SK-N-SH (cell line): ENCODE measurements at regions not wholly inside any gene's neighbourhood (a gene's known extent, or its start where the extent isn't known, plus 50 kb on each side); places are given as distances from the start of the nearest gene placed in this dataset.

Source experiments
- CTCF ChIA-PET: fragments of 300-600, 350-600 bp; formaldehyde crosslinking; extraction: SDS; loops from one replicate; lab custom pipeline; 2021; lab: Yijun Ruan, JAX
- POLR2A ChIA-PET: fragments of 350-600 bp; sonication (Branson Sonifier 250); formaldehyde crosslinking; extraction: SDS; loops from one replicate; lab custom pipeline; 2020; ENCODE audit warnings: antibody characterized with exemption, inconsistent platforms; lab: Yijun Ruan, JAX
- DNase-seq: peaks from one replicate; pipeline ENCODE4 v3.0.0; 2012
- H2AFZ ChIP-seq: fragments of 200-600 bp; sonication (generic); 2 replicates; pipeline ENCODE4 v1.8.1; 2016; ENCODE audit warnings: antibody characterized with exemption, mild to moderate bottlenecking, low read depth
- H3F3A ChIP-seq: fragments of 200-600 bp; sonication (generic); replicated peaks from 2 replicates; pipeline ENCODE3; 2016; ENCODE audit warnings: antibody characterized with exemption, mild to moderate bottlenecking; ENCODE audit not compliant: insufficient read depth
- H3K27ac ChIP-seq, 2 experiments: fragments of 200-500 bp in 1 of 2; fragments of 200-600 bp in 1 of 2; sonication (Bioruptor generic) in 1 of 2; sonication (generic), shearing (Covaris generic) in 1 of 2; 2 replicates each; pipeline versions ENCODE4 v1.5.1 to v1.6.1; 2014 to 2016; ENCODE audit warnings: low read depth in 2 of 2, inconsistent platforms in 1 of 2, low read length in 1 of 2, mild to moderate bottlenecking in 1 of 2, mixed read lengths in 1 of 2
- H3K27me3 ChIP-seq: fragments of 200-600 bp; sonication (generic), shearing (Covaris generic); 2 replicates; pipeline ENCODE4 v1.6.1; 2016; ENCODE audit warnings: mixed run types; ENCODE audit not compliant: insufficient read depth
- H3K36me3 ChIP-seq, 2 experiments: fragments of 200-500 bp in 1 of 2; fragments of 200-600 bp in 1 of 2; sonication (Bioruptor generic) in 1 of 2; sonication (generic) in 1 of 2; replicated peaks in 1 of 2; 2 replicates each; pipeline versions ENCODE3 to v1.5.1; 2014 to 2016; ENCODE audit warnings: low read length in 1 of 2, mild to moderate bottlenecking in 1 of 2; ENCODE audit not compliant: insufficient read depth in 2 of 2, control insufficient read depth in 1 of 2
- H3K4me1 ChIP-seq, 2 experiments: fragments of 200-500 bp in 1 of 2; fragments of 200-600 bp in 1 of 2; sonication (Bioruptor generic) in 1 of 2; sonication (generic), shearing (Covaris generic) in 1 of 2; 2 replicates each; pipeline versions ENCODE4 v1.5.1 to v1.6.1; 2014 to 2016; ENCODE audit warnings: low read depth in 1 of 2, low read length in 1 of 2, mixed run types in 1 of 2; ENCODE audit not compliant: insufficient read depth in 2 of 2, control insufficient read depth in 1 of 2
- H3K4me2 ChIP-seq: fragments of 200-600 bp; sonication (generic), shearing (Covaris generic); 2 replicates; pipeline ENCODE4 v1.6.1; 2017; ENCODE audit warnings: mixed run types
- H3K4me3 ChIP-seq, 2 experiments: fragments of 200-500 bp in 1 of 2; fragments of 200-600 bp in 1 of 2; sonication (Bioruptor generic) in 1 of 2; sonication (generic), shearing (Covaris generic) in 1 of 2; 2 replicates each; pipeline versions ENCODE4 v1.5.1 to v1.8.1; 2014 to 2016; ENCODE audit warnings: low read depth in 2 of 2, inconsistent platforms in 1 of 2, low read length in 1 of 2, mild to moderate bottlenecking in 1 of 2, mixed read lengths in 1 of 2, moderate library complexity in 1 of 2
- H3K79me2 ChIP-seq: fragments of 200-600 bp; sonication (generic); 2 replicates; pipeline ENCODE4 v1.8.1; 2017; ENCODE audit warnings: mild to moderate bottlenecking; ENCODE audit not compliant: insufficient read depth
- H3K9ac ChIP-seq: fragments of 200-600 bp; sonication (generic); 2 replicates; pipeline ENCODE4 v1.6.1; 2017; ENCODE audit warnings: mixed run types
- H3K9me2 ChIP-seq: fragments of 200-600 bp; sonication (generic); 2 replicates; pipeline ENCODE4 v1.6.1; 2017; ENCODE audit warnings: mixed run types
- H3K9me3 ChIP-seq: fragments of 200-600 bp; sonication (generic); 2 replicates; pipeline ENCODE4 v1.6.1; 2017; ENCODE audit warnings: mixed run types, mild to moderate bottlenecking, moderate library complexity
- H4K20me1 ChIP-seq: fragments of 200-600 bp; sonication (generic); 2 replicates; pipeline ENCODE4 v1.6.1; 2017; ENCODE audit warnings: mild to moderate bottlenecking, mixed run types; ENCODE audit not compliant: insufficient read depth
- EZH2phosphoT487 ChIP-seq: fragments of 200-600 bp; sonication (generic); IDR thresholded peaks from 2 replicates; pipeline ENCODE4 v1.6.1; 2017; ENCODE audit warnings: low read depth, mixed run types, mild to moderate bottlenecking, antibody characterized with exemption, moderate library complexity, borderline replicate concordance
- GABPA ChIP-seq: IDR thresholded peaks from 2 replicates; pipeline ENCODE4 v1.4.0; 2012; ENCODE audit warnings: low read depth, mild to moderate bottlenecking
- JUND ChIP-seq: IDR thresholded peaks from 2 replicates; pipeline ENCODE4 v1.4.0; 2012
- MEF2A ChIP-seq: IDR thresholded peaks from 2 replicates; pipeline ENCODE4 v1.4.0; 2012; ENCODE audit warnings: low read depth, borderline replicate concordance
- NFIC ChIP-seq: IDR thresholded peaks from 2 replicates; pipeline ENCODE4 v1.4.0; 2012; ENCODE audit warnings: borderline replicate concordance
- NRF1 ChIP-seq: IDR thresholded peaks from 2 replicates; pipeline ENCODE4 v1.6.1; 2012; ENCODE audit warnings: low read depth, mild to moderate bottlenecking, low read length
- POLR2AphosphoS5 ChIP-seq: IDR thresholded peaks from 2 replicates; pipeline ENCODE4 v1.6.1; 2012; ENCODE audit warnings: low read depth, low read length
- RAD21 ChIP-seq: IDR thresholded peaks from 2 replicates; pipeline ENCODE4 v1.6.1; 2012; ENCODE audit warnings: mild to moderate bottlenecking, low read length
- REST ChIP-seq: IDR thresholded peaks from 2 replicates; pipeline ENCODE4 v1.6.1; 2012; ENCODE audit warnings: mild to moderate bottlenecking, low read depth, low read length, moderate library complexity
- RXRA ChIP-seq: IDR thresholded peaks from 2 replicates; pipeline ENCODE4 v1.4.0; 2012; ENCODE audit warnings: low read depth, mild to moderate bottlenecking, borderline replicate concordance
- SMC3 ChIP-seq: IDR thresholded peaks from 2 replicates; pipeline ENCODE4 v1.6.1; 2012; ENCODE audit warnings: low read depth, low read length, improper control_type of control experiment
- TEAD4 ChIP-seq: IDR thresholded peaks from 2 replicates; pipeline ENCODE4 v1.4.0; 2012; ENCODE audit warnings: mild to moderate bottlenecking, borderline replicate concordance; ENCODE audit not compliant: insufficient read depth
- USF2 ChIP-seq: fragments of 150-350 bp; IDR thresholded peaks from 2 replicates; pipeline ENCODE4 v1.6.1; 2017; ENCODE audit warnings: antibody characterized with exemption, low read length, low read depth, borderline replicate concordance
- WGBS: methylation state at CpG from one replicate; pipeline ENCODE4 v1.1.6; 2017; ENCODE audit warnings: low lambda C conversion rate; 5-methylcytosine and 5-hydroxymethylcytosine counted together

GRCh38 chr10:124231168-124232155, 138.1 kb upstream of the CHST15 start:
- H3K9me2 ChIP-seq: no peaks in the 10 kb centered on the region
- H4K20me1 ChIP-seq: no peaks in the 10 kb centered on the region
- TF ChIP-seq USF2: no peak
- TF ChIP-seq MEF2A: no peak
- no peak for TF ChIP-seq JUND
- no peak for TF ChIP-seq REST
- TF ChIP-seq RXRA: no peak
- no peak for TF ChIP-seq TEAD4
- TF ChIP-seq RAD21: no peak
- no peak for TF ChIP-seq NFIC
- TF ChIP-seq EZH2phosphoT487: no peak
- TF ChIP-seq SMC3: no peak
- no peak for TF ChIP-seq POLR2AphosphoS5
- no peak for TF ChIP-seq NRF1
- no peak for TF ChIP-seq GABPA
- H3K27ac ChIP-seq: no peak overlapping the region
- no peak overlapping the region for H3K9ac ChIP-seq
- no peaks in the 10 kb centered on the region for H3F3A ChIP-seq
- H3K4me3 ChIP-seq: no peak overlapping the region
- no peaks in the 10 kb centered on the region for H3K36me3 ChIP-seq
- 40% methylated on average over 8 of the region's 8 CpGs for WGBS
- H3K9me3 ChIP-seq: no peaks in the 10 kb centered on the region
- peaks cover 0 to 17% of the 10 kb centered on the region in 2 experiments; a peak in 1 of 4 replicates for H3K4me1 ChIP-seq
- no peak overlapping the region for H3K4me2 ChIP-seq
- ChIA-PET POLR2A (no interaction called here), CTCF (interaction anchor here (0.8 to 2.4 kb wide), 4 partner anchors 28 to 237 kb away, joined by 3 to 10 read pairs (median 6); no protein-coding TSS in a partner anchor)
- no peaks in the 10 kb centered on the region for H3K27me3 ChIP-seq
- DNase-seq: no peak
- no peaks in the 10 kb centered on the region for H3K79me2 ChIP-seq
- H2AFZ ChIP-seq: no peak overlapping the region
